Keratinocyte (primary cell): ENCODE measurements at regions not wholly inside any gene's neighbourhood (a gene's known extent, or its start where the extent isn't known, plus 50 kb on each side); places are given as distances from the start of the nearest gene placed in this dataset.

Source experiments
- DNase-seq: peaks from one replicate; pipeline ENCODE4 v3.0.0-alpha.2; 2011; ENCODE audit warnings: low read depth, missing footprints, low spot score
- FAIRE-seq: peaks from 2 replicates; lab custom pipeline; 2011; peaks lifted over from hg19 to GRCh38; lab: Jason Lieb, UNC
- H2AFZ ChIP-seq: 2 replicates; pipeline ENCODE4 v1.6.0; 2012; ENCODE audit warnings: low read length, control low read depth, inconsistent platforms; ENCODE audit not compliant: control insufficient read depth
- H3K27ac ChIP-seq: 2 replicates; pipeline ENCODE4 v1.5.1; 2011; ENCODE audit warnings: low read length; ENCODE audit not compliant: control insufficient read depth, insufficient read depth
- H3K27me3 ChIP-seq: 3 replicates; pipeline ENCODE4 v1.6.0; 2011; ENCODE audit warnings: low read length; ENCODE audit not compliant: control insufficient read depth, insufficient read depth; ENCODE audit errors: extremely low read depth
- H3K36me3 ChIP-seq, 2 experiments: 2 replicates in 1 of 2; 3 replicates in 1 of 2; pipeline ENCODE4 v1.5.1; 2011; ENCODE audit warnings: low read length in 2 of 2, mild to moderate bottlenecking in 1 of 2; ENCODE audit not compliant: control insufficient read depth in 2 of 2, insufficient read depth in 2 of 2; ENCODE audit errors: extremely low read depth in 1 of 2
- H3K4me1 ChIP-seq: 3 replicates; pipeline ENCODE4 v1.5.1; 2011; ENCODE audit warnings: low read length; ENCODE audit not compliant: control insufficient read depth, insufficient read depth; ENCODE audit errors: extremely low read depth
- H3K4me2 ChIP-seq: 3 replicates; pipeline ENCODE4 v1.6.0; 2011; ENCODE audit warnings: low read depth, low read length; ENCODE audit not compliant: control insufficient read depth, insufficient read depth; ENCODE audit errors: extremely low read depth
- H3K4me3 ChIP-seq, 3 experiments: fragments of 200-600 bp in 1 of 3; sonication (generic) in 1 of 3; 2 replicates in 2 of 3; 3 replicates in 1 of 3; pipeline ENCODE4 v1.5.1; 2011 to 2016; ENCODE audit warnings: low read length in 3 of 3, mild to moderate bottlenecking in 3 of 3, control low read depth in 2 of 3, inconsistent platforms in 1 of 3, low read depth in 1 of 3, mixed read lengths in 1 of 3, mixed run types in 1 of 3, moderate library complexity in 1 of 3; ENCODE audit not compliant: control insufficient read depth in 2 of 3, insufficient read depth in 2 of 3; ENCODE audit errors: extremely low read depth in 1 of 3
- H3K79me2 ChIP-seq: 2 replicates; pipeline ENCODE4 v1.6.0; 2012; ENCODE audit warnings: low read length; ENCODE audit not compliant: control insufficient read depth, insufficient read depth
- H3K9ac ChIP-seq: 3 replicates; pipeline ENCODE4 v1.6.0; 2011; ENCODE audit warnings: low read length; ENCODE audit not compliant: control insufficient read depth, insufficient read depth; ENCODE audit errors: extremely low read depth
- H3K9me1 ChIP-seq: 3 replicates; pipeline ENCODE4 v1.6.0; 2011; ENCODE audit warnings: low read length; ENCODE audit not compliant: control insufficient read depth, insufficient read depth; ENCODE audit errors: extremely low read depth
- H3K9me3 ChIP-seq: 2 replicates; pipeline ENCODE4 v1.5.1; 2012; ENCODE audit warnings: low read depth, low read length; ENCODE audit not compliant: control insufficient read depth
- H4K20me1 ChIP-seq: 3 replicates; pipeline ENCODE4 v1.6.0; 2011; ENCODE audit warnings: low read length; ENCODE audit not compliant: control insufficient read depth, insufficient read depth; ENCODE audit errors: extremely low read depth
- EZH2 ChIP-seq: IDR thresholded peaks from one replicate; pipeline ENCODE4 v1.6.1; 2012; ENCODE audit warnings: inconsistent platforms, mild to moderate bottlenecking, low read length, moderate library complexity
- dilution Hi-C: fragments of 300-500 bp; cut with MboI; formaldehyde crosslinking; loops from one replicate; pipeline ENCODE4 v1.7.0; 2020; ENCODE audit warnings: low sequenced_read_pairs; ENCODE audit not compliant: extremely low pct_ligation_motif_present
- TF ChIP-seq, protein P1 (sequence below), 3 experiments: IDR thresholded peaks in 1 of 3; conservative IDR thresholded peaks in 1 of 3; optimal IDR thresholded peaks in 1 of 3; 2 replicates in 2 of 3; 3 replicates in 1 of 3; pipeline versions ENCODE3 to v1.5.1; 2011; ENCODE audit warnings: low read length in 3 of 3, mild to moderate bottlenecking in 3 of 3, moderate library complexity in 2 of 3, control low read depth in 1 of 3, inconsistent platforms in 1 of 3; ENCODE audit not compliant: insufficient read depth in 2 of 3; ENCODE audit errors: extremely low read depth in 1 of 3

DNA sequence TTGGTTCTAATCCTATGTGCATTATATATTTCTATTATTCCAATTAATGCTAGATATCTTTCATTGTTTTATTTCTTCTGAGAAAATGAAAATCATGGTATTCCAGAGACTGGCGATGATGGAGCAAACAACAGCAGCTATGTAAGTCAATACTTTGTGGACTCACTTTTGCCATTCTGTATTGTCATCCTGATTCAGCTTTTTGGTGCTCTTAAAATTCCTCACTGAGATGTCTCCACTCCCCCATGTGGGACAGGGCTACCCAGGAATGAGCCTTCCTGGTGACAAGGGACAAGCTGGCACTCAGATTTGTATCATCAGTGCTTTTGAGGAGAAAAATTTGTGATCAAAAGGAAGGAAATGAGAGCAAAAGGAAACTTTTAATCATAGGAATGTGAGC is 56.7 kb upstream of the XCR1 start:
- Histone ChIP-seq H3K27ac (no peak overlapping the region), H3K79me2 (no peaks in the 10 kb centered on the region), H3K36me3 (no peaks in the 10 kb centered on the region), H3K4me1 (peaks cover 31% of the 10 kb centered on the region), H4K20me1 (no peaks in the 10 kb centered on the region), H3K4me3 (no peak overlapping the region), H3K9me1 (no peaks in the 10 kb centered on the region), H3K4me2 (no peak overlapping the region), H3K27me3 (no peaks in the 10 kb centered on the region), H3K9me3 (no peaks in the 10 kb centered on the region), H3K9ac (no peak overlapping the region), H2AFZ (no peak overlapping the region)
- dilution Hi-C loops = no loop called here
- FAIRE-seq (no peak), DNase-seq (no peak)
- TF ChIP-seq EZH2 = no peak
- TF ChIP-seq, protein P1, sequence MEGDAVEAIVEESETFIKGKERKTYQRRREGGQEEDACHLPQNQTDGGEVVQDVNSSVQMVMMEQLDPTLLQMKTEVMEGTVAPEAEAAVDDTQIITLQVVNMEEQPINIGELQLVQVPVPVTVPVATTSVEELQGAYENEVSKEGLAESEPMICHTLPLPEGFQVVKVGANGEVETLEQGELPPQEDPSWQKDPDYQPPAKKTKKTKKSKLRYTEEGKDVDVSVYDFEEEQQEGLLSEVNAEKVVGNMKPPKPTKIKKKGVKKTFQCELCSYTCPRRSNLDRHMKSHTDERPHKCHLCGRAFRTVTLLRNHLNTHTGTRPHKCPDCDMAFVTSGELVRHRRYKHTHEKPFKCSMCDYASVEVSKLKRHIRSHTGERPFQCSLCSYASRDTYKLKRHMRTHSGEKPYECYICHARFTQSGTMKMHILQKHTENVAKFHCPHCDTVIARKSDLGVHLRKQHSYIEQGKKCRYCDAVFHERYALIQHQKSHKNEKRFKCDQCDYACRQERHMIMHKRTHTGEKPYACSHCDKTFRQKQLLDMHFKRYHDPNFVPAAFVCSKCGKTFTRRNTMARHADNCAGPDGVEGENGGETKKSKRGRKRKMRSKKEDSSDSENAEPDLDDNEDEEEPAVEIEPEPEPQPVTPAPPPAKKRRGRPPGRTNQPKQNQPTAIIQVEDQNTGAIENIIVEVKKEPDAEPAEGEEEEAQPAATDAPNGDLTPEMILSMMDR (optimal IDR thresholded peaks at IDR 0.05 in 1 of 3, IDR thresholded peaks at IDR 0.05 in 1 of 3, conservative IDR thresholded peaks at IDR 0.05 in 1 of 3; ENCODE audit: extremely low read depth in 1 of 3, insufficient read depth in 2 of 3, low read length in 3 of 3) = no peak

DNA sequence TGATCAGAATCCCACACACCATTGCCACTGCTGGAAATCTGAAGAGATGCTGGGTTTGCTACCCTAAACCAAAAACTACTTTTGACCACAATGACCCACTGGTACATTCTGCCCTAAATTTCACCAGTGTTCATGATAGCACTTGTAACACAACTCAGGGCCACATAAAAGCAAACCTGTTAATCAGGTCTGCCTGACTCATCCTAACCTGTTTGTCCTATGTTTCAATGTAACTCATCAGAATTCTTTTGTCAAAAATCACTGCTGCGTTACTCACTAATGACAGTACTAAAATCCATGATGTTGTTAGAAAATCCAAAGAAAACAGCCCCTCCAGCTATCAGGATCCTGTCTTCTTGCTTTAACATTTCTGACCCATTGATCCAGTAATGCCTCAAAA is 55.6 kb upstream of the XCR1 start:
- H3K4me2 ChIP-seq = peak overlapping the region; percentile 58
- no peak overlapping the region for H3K9ac ChIP-seq
- peak; percentile 96 for FAIRE-seq

More for the DNA sequence above, 55.6 kb upstream of the XCR1 start:
- no peak overlapping the region for H2AFZ ChIP-seq
- TF ChIP-seq, protein P1 (optimal IDR thresholded peaks at IDR 0.05 in 1 of 3, IDR thresholded peaks at IDR 0.05 in 1 of 3, conservative IDR thresholded peaks at IDR 0.05 in 1 of 3; ENCODE audit: extremely low read depth in 1 of 3, insufficient read depth in 2 of 3, low read length in 3 of 3) = no peak
- TF ChIP-seq EZH2 = no peak
- H3K4me3 ChIP-seq = no peak overlapping the region
- H4K20me1 ChIP-seq = no peaks in the 10 kb centered on the region
- no peaks in the 10 kb centered on the region for H3K9me1 ChIP-seq
- H3K36me3 ChIP-seq = no peaks in the 10 kb centered on the region
- H3K4me1 ChIP-seq = peaks cover 28% of the 10 kb centered on the region
- H3K79me2 ChIP-seq = no peaks in the 10 kb centered on the region
- no peaks in the 10 kb centered on the region for H3K9me3 ChIP-seq
- dilution Hi-C loops = no loop called here
- no peaks in the 10 kb centered on the region for H3K27me3 ChIP-seq
- peak; percentile 66 for DNase-seq
- peak overlapping the region; percentile 54 for H3K27ac ChIP-seq
